Ishikawa (cell line): ENCODE measurements at regions not wholly inside any gene's neighbourhood (a gene's known extent, or its start where the extent isn't known, plus 50 kb on each side); places are given as distances from the start of the nearest gene placed in this dataset.

Experiments used
- EGR1 ChIP-seq: IDR thresholded peaks from 2 replicates; pipeline ENCODE4 v1.6.1; 2012
- MAX ChIP-seq: IDR thresholded peaks from 2 replicates; pipeline ENCODE4 v1.6.1; 2012
- RAD21 ChIP-seq: IDR thresholded peaks from 2 replicates; pipeline ENCODE4 v1.6.1; 2012; ENCODE audit warnings: low read depth
- TAF1 ChIP-seq: IDR thresholded peaks from 2 replicates; pipeline ENCODE4 v1.6.1; 2012; ENCODE audit warnings: low read depth, mild to moderate bottlenecking
- TCF12 ChIP-seq: IDR thresholded peaks from 2 replicates; pipeline ENCODE4 v1.6.1; 2012; ENCODE audit warnings: low read depth
- TEAD4 ChIP-seq: IDR thresholded peaks from 2 replicates; pipeline ENCODE4 v1.6.1; 2012
- YY1 ChIP-seq: IDR thresholded peaks from 2 replicates; pipeline ENCODE4 v1.6.1; 2012; ENCODE audit warnings: low read depth

DNA sequence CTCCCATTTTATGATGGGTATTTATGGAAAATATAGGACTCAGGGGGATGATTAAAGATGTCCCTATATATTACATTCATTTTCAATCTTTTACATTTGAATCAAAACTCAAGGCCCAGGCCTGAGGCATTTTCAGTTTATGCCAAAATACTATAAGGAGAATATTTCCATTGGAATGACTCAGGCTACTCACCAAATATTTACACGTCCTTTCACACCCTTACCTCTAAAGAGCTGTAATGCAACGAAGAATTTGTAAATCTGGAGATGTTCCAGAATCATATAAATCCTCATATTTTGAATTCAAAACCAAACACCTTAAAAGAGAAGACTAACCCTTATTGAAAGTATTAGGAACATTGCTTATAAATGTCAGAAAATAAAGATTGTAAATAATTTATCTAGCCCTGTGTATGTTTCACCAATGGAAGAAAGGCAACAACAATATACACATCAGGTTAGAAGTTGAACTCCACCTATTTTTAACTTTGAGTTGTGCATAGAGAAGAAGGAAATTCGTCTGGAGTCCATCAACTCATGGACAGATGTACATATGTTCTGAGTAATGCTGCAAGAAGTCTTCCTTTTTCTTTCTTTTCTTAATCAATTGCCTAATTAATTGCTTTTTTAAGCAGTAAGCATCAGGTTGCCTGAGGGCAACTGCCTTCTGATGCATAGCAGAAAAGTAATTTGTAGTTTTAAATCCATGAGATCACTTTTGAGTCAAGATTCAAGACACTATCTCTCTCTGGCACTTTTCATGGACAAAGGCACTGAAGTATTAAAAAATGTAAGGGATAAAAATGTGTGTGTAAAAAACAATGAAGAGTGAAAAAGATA is 579.3 kb upstream of the RGMB start:
- TF ChIP-seq MAX (no peak), RAD21 (no peak), TCF12 (no peak), YY1 (no peak), EGR1 (no peak), TAF1 (no peak), TEAD4 (no peak)
